ENCODE measurements at regions not wholly inside any gene's neighbourhood (a gene's known extent, or its start where the extent isn't known, plus 50 kb on each side); places are given as distances from the start of the nearest gene placed in this dataset.

DNA sequence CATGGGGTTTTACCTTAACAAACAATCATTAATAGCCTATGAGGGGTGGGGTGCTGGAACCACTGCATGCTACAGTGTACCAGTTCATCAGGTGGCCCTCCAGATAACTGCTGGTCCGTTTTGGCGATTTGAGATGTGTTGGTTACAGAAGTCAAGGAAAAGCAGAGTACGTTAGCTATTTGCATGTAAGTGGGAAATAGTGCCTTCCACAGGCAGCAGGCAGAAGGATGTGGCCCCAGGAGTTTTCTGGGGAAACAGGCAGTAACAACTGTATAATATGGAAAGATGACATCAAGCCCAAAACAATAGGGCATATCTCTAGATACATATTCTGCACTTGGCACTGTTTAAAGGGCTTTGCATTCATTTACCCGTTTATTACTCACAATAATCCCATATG, 245.7 kb downstream of the COL4A1 start:
- TF ChIP-seq, protein P1, sequence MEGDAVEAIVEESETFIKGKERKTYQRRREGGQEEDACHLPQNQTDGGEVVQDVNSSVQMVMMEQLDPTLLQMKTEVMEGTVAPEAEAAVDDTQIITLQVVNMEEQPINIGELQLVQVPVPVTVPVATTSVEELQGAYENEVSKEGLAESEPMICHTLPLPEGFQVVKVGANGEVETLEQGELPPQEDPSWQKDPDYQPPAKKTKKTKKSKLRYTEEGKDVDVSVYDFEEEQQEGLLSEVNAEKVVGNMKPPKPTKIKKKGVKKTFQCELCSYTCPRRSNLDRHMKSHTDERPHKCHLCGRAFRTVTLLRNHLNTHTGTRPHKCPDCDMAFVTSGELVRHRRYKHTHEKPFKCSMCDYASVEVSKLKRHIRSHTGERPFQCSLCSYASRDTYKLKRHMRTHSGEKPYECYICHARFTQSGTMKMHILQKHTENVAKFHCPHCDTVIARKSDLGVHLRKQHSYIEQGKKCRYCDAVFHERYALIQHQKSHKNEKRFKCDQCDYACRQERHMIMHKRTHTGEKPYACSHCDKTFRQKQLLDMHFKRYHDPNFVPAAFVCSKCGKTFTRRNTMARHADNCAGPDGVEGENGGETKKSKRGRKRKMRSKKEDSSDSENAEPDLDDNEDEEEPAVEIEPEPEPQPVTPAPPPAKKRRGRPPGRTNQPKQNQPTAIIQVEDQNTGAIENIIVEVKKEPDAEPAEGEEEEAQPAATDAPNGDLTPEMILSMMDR (IDR thresholded peaks at IDR 0.05), result no peak
- TF ChIP-seq CHD2 (IDR thresholded peaks at IDR 0.05; ENCODE audit: low read length, partially characterized antibody) (no peak), POLR2A (IDR thresholded peaks at IDR 0.05; ENCODE audit: low read length) (no peak), FOXS1 (CRISPR knock-in tag; IDR thresholded peaks at IDR 0.05) (no peak)

Measured in A549 (cell line).